GM23338 (cell line): ENCODE measurements at regions not wholly inside any gene's neighbourhood (a gene's known extent, or its start where the extent isn't known, plus 50 kb on each side); places are given as distances from the start of the nearest gene placed in this dataset.

Source experiments
- CREB1 ChIP-seq: fragments of 250-450 bp; sonication (Bioruptor Pico); IDR thresholded peaks from 2 replicates; pipeline ENCODE4 v1.5.0; 2020; ENCODE audit warnings: low read depth, mild to moderate bottlenecking, moderate library complexity
- CTCF ChIP-seq, 2 experiments: fragments of 200-600 bp in 1 of 2; sonication (generic) in 1 of 2; conservative IDR thresholded peaks; 2 replicates each; pipeline versions ENCODE4 v1.5.1 to v1.6.1; 2016 to 2017; ENCODE audit warnings: antibody characterized with exemption in 2 of 2, low read depth in 2 of 2, mild to moderate bottlenecking in 2 of 2, moderate library complexity in 1 of 2
- EZH2 ChIP-seq: fragments of 200-600 bp; sonication (generic); IDR thresholded peaks from one replicate; pipeline ENCODE4 v1.8.0; 2017; ENCODE audit warnings: antibody characterized with exemption, mild to moderate bottlenecking, low read depth; ENCODE audit not compliant: unreplicated experiment
- JUNB ChIP-seq: IDR thresholded peaks from one replicate; pipeline ENCODE4 v1.6.1; 2016; ENCODE audit warnings: antibody characterized with exemption; ENCODE audit not compliant: unreplicated experiment

GRCh38 chr13:50699874-50700663 is 143.4 kb downstream of the DLEU7 start:
- TF ChIP-seq CREB1 = no peak
- TF ChIP-seq CTCF (conservative IDR thresholded peaks at IDR 0.05; ENCODE audit: low read depth in 2 of 2) = no peak
- TF ChIP-seq EZH2 = no peak
- no peak for TF ChIP-seq JUNB
